Lung (tissue), 11 donors: ENCODE measurements at regions not wholly inside any gene's neighbourhood (a gene's known extent, or its start where the extent isn't known, plus 50 kb on each side); places are given as distances from the start of the nearest gene placed in this dataset.

Experiments
- ATAC-seq: fragments of 200-7000 bp; cut with Tn5 transposase; one replicate; pipeline ENCODE4 v1.9.1; 2020; ENCODE audit warnings: moderate number of reproducible peaks; ENCODE audit not compliant: insufficient read depth, low FRiP score
- DNase-seq, 3 donors: peaks; one replicate each; pipeline ENCODE4 v3.0.0-alpha.2; 2013 to 2017
- H3K27ac ChIP-seq, 2 donors: one replicate each; pipeline ENCODE4 v1.5.1; 2013; ENCODE audit warnings: mild to moderate bottlenecking in 2 of 2, moderate library complexity in 2 of 2, control low read depth in 1 of 2, inconsistent platforms in 1 of 2, low read depth in 1 of 2, low read length in 1 of 2
- H3K27me3 ChIP-seq, 3 donors: one replicate each; pipeline ENCODE4 v1.5.1; 2013; ENCODE audit warnings: low read length in 2 of 3; ENCODE audit not compliant: control insufficient read depth in 3 of 3, insufficient read depth in 3 of 3
- H3K36me3 ChIP-seq, 4 donors: one replicate each; pipeline ENCODE4 v1.5.1; 2013; ENCODE audit warnings: low read length in 4 of 4, mild to moderate bottlenecking in 1 of 4, moderate library complexity in 1 of 4; ENCODE audit not compliant: control insufficient read depth in 4 of 4, insufficient read depth in 4 of 4
- H3K4me1 ChIP-seq, 5 donors: one replicate each; pipeline ENCODE4 v1.5.1; 2013; ENCODE audit warnings: low read length in 5 of 5, mild to moderate bottlenecking in 2 of 5, moderate library complexity in 1 of 5; ENCODE audit not compliant: control insufficient read depth in 5 of 5, insufficient read depth in 5 of 5
- H3K4me3 ChIP-seq: one replicate; pipeline ENCODE4 v1.5.1; 2013; ENCODE audit warnings: mild to moderate bottlenecking, control low read depth, moderate library complexity
- H3K9ac ChIP-seq, 2 donors: one replicate each; pipeline ENCODE4 v1.5.1; 2013; ENCODE audit warnings: low read length in 2 of 2, control low read depth in 1 of 2; ENCODE audit not compliant: insufficient read depth in 1 of 2
- H3K9me3 ChIP-seq, 4 donors: one replicate each; pipeline ENCODE4 v1.5.1; 2013; ENCODE audit warnings: low read length in 3 of 4, mild to moderate bottlenecking in 1 of 4, moderate library complexity in 1 of 4; ENCODE audit not compliant: control insufficient read depth in 4 of 4, insufficient read depth in 3 of 4
- WGBS, 2 donors: extraction: QIAGEN DNeasy Blood & Tissue Kit; methylation state at CpG; one replicate each; pipeline ENCODE4 v1.1.7; 2013; 5-methylcytosine and 5-hydroxymethylcytosine counted together
- TF ChIP-seq, protein P1 (sequence below): IDR thresholded peaks from 2 replicates; pipeline ENCODE4 v1.5.1; 2012; ENCODE audit warnings: mild to moderate bottlenecking; ENCODE audit errors: control extremely low read depth, extremely low read depth
- donor health status: control.
- donor health status: control.
- donor health status: Bipolar disorder and iron deficiency.
- donor health status: healthy.
- donor health status: DM: yes; HTN: yes; CAD: no.

DNA sequence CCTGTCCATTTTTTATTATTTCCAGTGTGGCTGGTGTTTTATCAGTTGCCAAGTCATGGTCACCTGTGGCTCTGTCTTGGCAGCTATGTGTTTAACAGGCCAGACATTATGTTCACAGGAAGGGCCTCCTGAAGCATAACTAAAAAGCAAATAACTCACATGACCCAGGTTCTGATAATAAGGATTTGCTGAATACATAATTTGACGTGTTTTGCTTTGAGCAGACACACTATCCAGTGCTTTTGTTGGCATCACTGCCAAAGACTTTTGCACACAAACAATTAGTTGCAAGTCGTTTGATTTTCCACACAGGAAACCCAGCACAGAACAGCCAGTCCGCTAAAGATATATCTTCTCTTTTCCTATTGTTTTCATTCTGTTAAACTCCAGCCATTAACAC, 173.6 kb downstream of the ARL4A start:
- no peak for ATAC-seq
- Histone ChIP-seq H3K27ac (no peak overlapping the region), H3K36me3 (no peaks in the 10 kb centered on the region), H3K27me3 (no peaks in the 10 kb centered on the region), H3K4me3 (no peak overlapping the region), H3K4me1 (peaks cover 0 to 5% (median 0%) of the 10 kb centered on the region in 5 donors), H3K9ac (no peak overlapping the region), H3K9me3 (no peaks in the 10 kb centered on the region)
- DNase-seq: peak in 2 of 3 donors; percentile 32 to 38
- WGBS, 2 donors: 32 to 49% methylated on average over 3 of the region's 3 CpGs
- TF ChIP-seq, protein P1, sequence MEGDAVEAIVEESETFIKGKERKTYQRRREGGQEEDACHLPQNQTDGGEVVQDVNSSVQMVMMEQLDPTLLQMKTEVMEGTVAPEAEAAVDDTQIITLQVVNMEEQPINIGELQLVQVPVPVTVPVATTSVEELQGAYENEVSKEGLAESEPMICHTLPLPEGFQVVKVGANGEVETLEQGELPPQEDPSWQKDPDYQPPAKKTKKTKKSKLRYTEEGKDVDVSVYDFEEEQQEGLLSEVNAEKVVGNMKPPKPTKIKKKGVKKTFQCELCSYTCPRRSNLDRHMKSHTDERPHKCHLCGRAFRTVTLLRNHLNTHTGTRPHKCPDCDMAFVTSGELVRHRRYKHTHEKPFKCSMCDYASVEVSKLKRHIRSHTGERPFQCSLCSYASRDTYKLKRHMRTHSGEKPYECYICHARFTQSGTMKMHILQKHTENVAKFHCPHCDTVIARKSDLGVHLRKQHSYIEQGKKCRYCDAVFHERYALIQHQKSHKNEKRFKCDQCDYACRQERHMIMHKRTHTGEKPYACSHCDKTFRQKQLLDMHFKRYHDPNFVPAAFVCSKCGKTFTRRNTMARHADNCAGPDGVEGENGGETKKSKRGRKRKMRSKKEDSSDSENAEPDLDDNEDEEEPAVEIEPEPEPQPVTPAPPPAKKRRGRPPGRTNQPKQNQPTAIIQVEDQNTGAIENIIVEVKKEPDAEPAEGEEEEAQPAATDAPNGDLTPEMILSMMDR: no peak

DNA sequence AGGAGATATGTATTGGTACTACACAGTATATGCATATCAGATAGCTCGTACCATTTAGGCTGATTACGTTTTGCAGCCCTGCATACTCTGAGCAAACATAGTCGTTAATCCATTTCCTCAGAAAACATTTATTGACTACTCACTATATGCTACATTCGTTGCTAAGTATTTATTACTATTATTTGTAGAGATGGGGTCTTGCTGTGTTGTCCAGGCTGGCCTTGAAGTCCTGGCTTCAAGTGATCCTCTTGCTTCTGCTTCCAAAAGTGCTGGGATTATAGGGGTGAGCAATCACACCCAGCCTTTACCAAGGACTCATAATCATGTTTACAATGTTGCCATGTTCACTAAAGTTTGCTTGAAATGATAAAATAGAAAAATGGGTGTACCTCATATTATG, 174.7 kb downstream of the ARL4A start:
- Histone ChIP-seq H3K4me1 (peaks cover 0 to 5% (median 0%) of the 10 kb centered on the region in 5 donors), H3K36me3 (no peaks in the 10 kb centered on the region), H3K9me3 (no peaks in the 10 kb centered on the region), H3K27ac (no peak overlapping the region), H3K4me3 (no peak overlapping the region), H3K9ac (no peak overlapping the region), H3K27me3 (no peaks in the 10 kb centered on the region)
- DNase-seq (no peak), ATAC-seq (no peak)
- WGBS, 2 donors: 64 to 89% methylated on average over 4 of the region's 4 CpGs
- TF ChIP-seq, protein P1: no peak

DNA sequence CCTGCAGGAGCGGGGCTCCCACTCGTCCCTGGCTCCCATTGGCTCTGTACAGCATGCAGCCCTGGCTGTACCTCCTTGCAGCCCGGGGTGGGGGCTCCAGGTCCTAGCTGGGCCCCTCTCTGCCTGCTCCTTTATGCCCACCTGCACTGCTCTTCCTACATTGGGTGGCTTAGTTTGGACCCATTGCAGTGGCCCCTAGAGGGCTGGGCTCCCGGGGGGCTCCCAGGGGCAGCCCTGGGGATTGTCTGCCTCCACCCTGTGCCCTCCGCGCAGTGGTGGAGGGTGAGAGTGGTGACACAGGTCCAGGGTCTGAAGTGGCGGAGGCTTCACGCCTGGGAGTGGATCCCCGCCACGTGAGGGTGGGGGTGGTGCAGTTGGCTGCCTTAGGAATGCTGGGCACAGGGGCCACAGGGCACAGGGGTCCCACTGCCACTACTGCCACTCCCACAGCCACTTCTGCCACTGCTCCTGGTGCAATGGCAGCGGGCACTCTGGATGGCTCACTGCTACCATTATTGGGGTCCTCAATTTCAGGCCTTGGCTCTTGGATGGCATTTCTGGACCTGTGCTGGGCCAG, 177.1 kb downstream of the ARL4A start:
- Histone ChIP-seq H3K27me3 (no peaks in the 10 kb centered on the region), H3K4me3 (no peak overlapping the region), H3K4me1 (peaks cover 0 to 5% (median 0%) of the 10 kb centered on the region in 5 donors), H3K9ac (no peak overlapping the region), H3K27ac (no peak overlapping the region), H3K36me3 (no peaks in the 10 kb centered on the region), H3K9me3 (no peaks in the 10 kb centered on the region)
- ATAC-seq (no peak), DNase-seq (no peak)
- 89 to 94% methylated on average over 11 of the region's 11 CpGs for WGBS, 2 donors
- TF ChIP-seq, protein P1: no peak

- no peak for DNase-seq
- 88 to 94% methylated on average over 2 of the region's 2 CpGs for WGBS, 2 donors
- H3K9me3 ChIP-seq: no peaks in the 10 kb centered on the region
- no peak overlapping the region for H3K27ac ChIP-seq
- no peak overlapping the region for H3K4me3 ChIP-seq
- H3K4me1 ChIP-seq: peaks cover 0 to 5% (median 0%) of the 10 kb centered on the region in 5 donors
- no peak overlapping the region for H3K9ac ChIP-seq
- H3K36me3 ChIP-seq: no peaks in the 10 kb centered on the region
- no peaks in the 10 kb centered on the region for H3K27me3 ChIP-seq
- TF ChIP-seq, protein P1: no peak
- ATAC-seq: no peak
These were observed 178.2 kb downstream of the ARL4A start for GRCh38 chr7:12865593-12865992.
